ENCODE measurements at regions not wholly inside any gene's neighbourhood (a gene's known extent, or its start where the extent isn't known, plus 50 kb on each side); places are given as distances from the start of the nearest gene placed in this dataset.
"Not testable (repeated sequence)": the region's sequence is repeated elsewhere in the genome, so short reads cannot be mapped to it uniquely, and the experiment has no call there.

DNA sequence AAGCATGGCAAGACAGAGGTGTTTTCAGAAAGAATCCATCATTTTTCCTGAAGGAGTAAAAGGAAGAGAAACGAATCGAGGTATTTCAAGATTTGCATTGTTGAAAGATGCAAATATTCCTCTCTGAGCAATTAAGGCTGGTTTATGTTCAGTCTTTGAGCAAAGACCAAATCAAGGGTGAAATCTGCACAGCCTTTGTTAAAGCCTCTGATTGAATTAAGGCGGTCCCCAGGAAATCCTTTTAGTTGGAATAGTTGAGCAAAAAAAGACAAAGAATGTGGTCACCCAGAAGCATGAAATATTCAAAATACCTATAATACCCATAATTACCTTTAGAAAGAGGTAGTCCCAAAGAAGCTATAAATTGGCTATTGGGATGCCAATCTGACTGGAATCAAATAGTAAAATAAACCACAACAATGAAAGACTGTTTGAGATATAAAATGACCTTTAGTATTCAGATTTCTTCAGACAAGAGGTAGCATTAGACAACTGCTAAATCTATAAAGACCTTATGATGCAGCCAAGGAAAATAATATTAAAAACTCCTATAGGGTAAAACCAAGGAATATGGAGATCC is 1218.1 kb downstream of the ROBO2 start:
- H3K36me3 ChIP-seq (ENCODE audit: low read depth, missing control alignments) = no peaks in the 10 kb centered on the region
- H3K4me3 ChIP-seq = no peak overlapping the region
- WGBS, 2 donors = 88 to 95% methylated on average over 3 of the region's 3 CpGs
- intact Hi-C loops (cut with DNase I; ENCODE audit: low total_unique reads) = no loop called here
- no peak for DNase-seq
- no peaks in the 10 kb centered on the region for H3K9me3 ChIP-seq
- H3K27me3 ChIP-seq = no peaks in the 10 kb centered on the region
- TF ChIP-seq POLR2A (IDR thresholded peaks at IDR 0.05) (no peak), CTCF (IDR thresholded peaks at IDR 0.05) (no peak)
- no peak overlapping the region for H3K27ac ChIP-seq
- no peaks in the 10 kb centered on the region for H3K4me1 ChIP-seq

GRCh38 chr3:78258798-78259197 is 1218.9 kb downstream of the ROBO2 start:
- Histone ChIP-seq H3K4me1 (no peaks in the 10 kb centered on the region), H3K27ac (no peak overlapping the region), H3K4me3 (no peak overlapping the region), H3K27me3 (no peaks in the 10 kb centered on the region), H3K36me3 (ENCODE audit: low read depth, missing control alignments) (no peaks in the 10 kb centered on the region), H3K9me3 (no peaks in the 10 kb centered on the region)
- intact Hi-C loops (cut with DNase I; ENCODE audit: low total_unique reads) = no loop called here
- no peak for TF ChIP-seq POLR2A (IDR thresholded peaks at IDR 0.05)
- no peak for TF ChIP-seq CTCF (IDR thresholded peaks at IDR 0.05)
- DNase-seq = no peak

- no peak overlapping the region for H3K4me3 ChIP-seq
- H3K4me1 ChIP-seq = no peaks in the 10 kb centered on the region
- DNase-seq = no peak
- H3K27me3 ChIP-seq = no peaks in the 10 kb centered on the region
- TF ChIP-seq POLR2A (IDR thresholded peaks at IDR 0.05) (no peak), CTCF (IDR thresholded peaks at IDR 0.05) (no peak)
- no peak overlapping the region for H3K27ac ChIP-seq
- H3K9me3 ChIP-seq = no peaks in the 10 kb centered on the region
- 55 to 68% methylated on average over 1 of the region's 1 CpG for WGBS, 2 donors
- intact Hi-C loops (cut with DNase I; ENCODE audit: low total_unique reads) = no loop called here
- H3K36me3 ChIP-seq (ENCODE audit: low read depth, missing control alignments) = no peaks in the 10 kb centered on the region
Observed at GRCh38 chr3:78260388-78260787, 1220.5 kb downstream of the ROBO2 start.

- H3K27me3 ChIP-seq; H3K4me1 ChIP-seq; DNase-seq; H3K27ac ChIP-seq; H3K9me3 ChIP-seq; H3K4me3 ChIP-seq; H3K36me3 ChIP-seq (ENCODE audit: low read depth, missing control alignments); intact Hi-C loops (cut with DNase I; ENCODE audit: low total_unique reads): not testable (repeated sequence)
- WGBS, 2 donors = 89 to 95% methylated on average over 3 of the region's 3 CpGs
Observed at GRCh38 chr3:78266550-78266949, 1226.7 kb downstream of the ROBO2 start.

DNA sequence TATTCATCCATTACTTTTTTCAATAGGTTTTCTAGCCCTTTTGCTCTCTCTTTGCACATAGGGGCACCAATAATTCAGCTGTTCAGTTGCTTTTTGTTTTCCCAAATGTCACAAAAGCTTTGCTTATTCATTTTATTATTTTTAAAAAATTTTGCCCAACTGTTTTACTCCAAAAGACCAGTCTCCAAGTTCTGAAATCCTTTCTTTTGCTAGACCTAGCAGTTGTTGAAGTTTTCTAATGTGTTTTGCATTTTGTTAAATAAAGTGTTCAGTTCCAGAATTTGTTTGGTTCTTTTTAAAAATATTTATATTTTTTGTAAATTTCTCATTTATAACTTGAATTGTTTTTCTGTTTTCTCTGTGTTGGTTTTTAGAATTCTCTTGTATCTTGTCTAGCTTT is 1227.3 kb downstream of the ROBO2 start:
- no peak for DNase-seq
- H3K4me1 ChIP-seq = no peaks in the 10 kb centered on the region
- no peak overlapping the region for H3K4me3 ChIP-seq
- TF ChIP-seq POLR2A (IDR thresholded peaks at IDR 0.05) (no peak), CTCF (IDR thresholded peaks at IDR 0.05) (no peak)
- no peak overlapping the region for H3K27ac ChIP-seq
- no peaks in the 10 kb centered on the region for H3K36me3 ChIP-seq (ENCODE audit: low read depth, missing control alignments)
- no peaks in the 10 kb centered on the region for H3K9me3 ChIP-seq
- intact Hi-C loops (cut with DNase I; ENCODE audit: low total_unique reads) = no loop called here
- H3K27me3 ChIP-seq = no peaks in the 10 kb centered on the region

All from testis (tissue), 2 donors.